ENCODE measurements at regions not wholly inside any gene's neighbourhood (a gene's known extent, or its start where the extent isn't known, plus 50 kb on each side); places are given as distances from the start of the nearest gene placed in this dataset.

DNA sequence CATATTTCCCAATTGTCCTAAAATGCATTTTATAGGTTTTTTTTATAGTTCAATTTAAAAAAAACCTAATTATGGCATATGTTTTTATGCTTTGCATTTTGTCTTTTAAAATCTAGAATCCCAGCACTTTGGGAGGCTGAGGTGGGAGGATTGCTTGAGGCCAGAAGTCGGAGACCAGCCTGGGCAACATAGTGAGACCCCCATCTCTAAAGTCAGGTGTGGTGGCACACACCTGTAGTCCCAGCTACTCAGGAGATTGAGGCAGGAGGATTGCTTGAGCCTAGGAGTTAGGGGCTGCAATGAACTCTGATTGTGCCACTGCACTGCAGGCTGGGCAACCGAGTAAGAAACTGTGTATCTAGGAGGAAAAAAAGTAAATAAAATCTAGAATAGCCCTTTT lies 137.2 kb upstream of the POU3F1 start:
- TF ChIP-seq, protein P1, sequence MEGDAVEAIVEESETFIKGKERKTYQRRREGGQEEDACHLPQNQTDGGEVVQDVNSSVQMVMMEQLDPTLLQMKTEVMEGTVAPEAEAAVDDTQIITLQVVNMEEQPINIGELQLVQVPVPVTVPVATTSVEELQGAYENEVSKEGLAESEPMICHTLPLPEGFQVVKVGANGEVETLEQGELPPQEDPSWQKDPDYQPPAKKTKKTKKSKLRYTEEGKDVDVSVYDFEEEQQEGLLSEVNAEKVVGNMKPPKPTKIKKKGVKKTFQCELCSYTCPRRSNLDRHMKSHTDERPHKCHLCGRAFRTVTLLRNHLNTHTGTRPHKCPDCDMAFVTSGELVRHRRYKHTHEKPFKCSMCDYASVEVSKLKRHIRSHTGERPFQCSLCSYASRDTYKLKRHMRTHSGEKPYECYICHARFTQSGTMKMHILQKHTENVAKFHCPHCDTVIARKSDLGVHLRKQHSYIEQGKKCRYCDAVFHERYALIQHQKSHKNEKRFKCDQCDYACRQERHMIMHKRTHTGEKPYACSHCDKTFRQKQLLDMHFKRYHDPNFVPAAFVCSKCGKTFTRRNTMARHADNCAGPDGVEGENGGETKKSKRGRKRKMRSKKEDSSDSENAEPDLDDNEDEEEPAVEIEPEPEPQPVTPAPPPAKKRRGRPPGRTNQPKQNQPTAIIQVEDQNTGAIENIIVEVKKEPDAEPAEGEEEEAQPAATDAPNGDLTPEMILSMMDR (IDR thresholded peaks at IDR 0.05; ENCODE audit: poor library complexity, severe bottlenecking) = no peak
- TF ChIP-seq, protein P2, sequence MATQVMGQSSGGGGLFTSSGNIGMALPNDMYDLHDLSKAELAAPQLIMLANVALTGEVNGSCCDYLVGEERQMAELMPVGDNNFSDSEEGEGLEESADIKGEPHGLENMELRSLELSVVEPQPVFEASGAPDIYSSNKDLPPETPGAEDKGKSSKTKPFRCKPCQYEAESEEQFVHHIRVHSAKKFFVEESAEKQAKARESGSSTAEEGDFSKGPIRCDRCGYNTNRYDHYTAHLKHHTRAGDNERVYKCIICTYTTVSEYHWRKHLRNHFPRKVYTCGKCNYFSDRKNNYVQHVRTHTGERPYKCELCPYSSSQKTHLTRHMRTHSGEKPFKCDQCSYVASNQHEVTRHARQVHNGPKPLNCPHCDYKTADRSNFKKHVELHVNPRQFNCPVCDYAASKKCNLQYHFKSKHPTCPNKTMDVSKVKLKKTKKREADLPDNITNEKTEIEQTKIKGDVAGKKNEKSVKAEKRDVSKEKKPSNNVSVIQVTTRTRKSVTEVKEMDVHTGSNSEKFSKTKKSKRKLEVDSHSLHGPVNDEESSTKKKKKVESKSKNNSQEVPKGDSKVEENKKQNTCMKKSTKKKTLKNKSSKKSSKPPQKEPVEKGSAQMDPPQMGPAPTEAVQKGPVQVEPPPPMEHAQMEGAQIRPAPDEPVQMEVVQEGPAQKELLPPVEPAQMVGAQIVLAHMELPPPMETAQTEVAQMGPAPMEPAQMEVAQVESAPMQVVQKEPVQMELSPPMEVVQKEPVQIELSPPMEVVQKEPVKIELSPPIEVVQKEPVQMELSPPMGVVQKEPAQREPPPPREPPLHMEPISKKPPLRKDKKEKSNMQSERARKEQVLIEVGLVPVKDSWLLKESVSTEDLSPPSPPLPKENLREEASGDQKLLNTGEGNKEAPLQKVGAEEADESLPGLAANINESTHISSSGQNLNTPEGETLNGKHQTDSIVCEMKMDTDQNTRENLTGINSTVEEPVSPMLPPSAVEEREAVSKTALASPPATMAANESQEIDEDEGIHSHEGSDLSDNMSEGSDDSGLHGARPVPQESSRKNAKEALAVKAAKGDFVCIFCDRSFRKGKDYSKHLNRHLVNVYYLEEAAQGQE (IDR thresholded peaks at IDR 0.05; ENCODE audit: borderline replicate concordance) = no peak
- TF ChIP-seq EZH2 (IDR thresholded peaks at IDR 0.05; ENCODE audit: borderline replicate concordance, insufficient read depth, low read length, poor library complexity, severe bottlenecking) = no peak
- TF ChIP-seq EP300 (conservative IDR thresholded peaks at IDR 0.05; ENCODE audit: poor library complexity, severe bottlenecking) = no peak
- TF ChIP-seq POLR2AphosphoS5 (IDR thresholded peaks at IDR 0.05) = no peak
- no peak for TF ChIP-seq MXI1 (conservative IDR thresholded peaks at IDR 0.05; ENCODE audit: poor library complexity, severe bottlenecking)

Measured in neural cell (in vitro differentiated cells).